ENCODE measurements at regions not wholly inside any gene's neighbourhood (a gene's known extent, or its start where the extent isn't known, plus 50 kb on each side); places are given as distances from the start of the nearest gene placed in this dataset.

- no peak overlapping the region for H3K27ac ChIP-seq
- no peak for DNase-seq
- no peaks in the 10 kb centered on the region for H3K27me3 ChIP-seq
- no peaks in the 10 kb centered on the region for H3K36me3 ChIP-seq
- no peak overlapping the region for H3K4me3 ChIP-seq
- no peaks in the 10 kb centered on the region for H3K4me1 ChIP-seq
- TF ChIP-seq, protein P1, sequence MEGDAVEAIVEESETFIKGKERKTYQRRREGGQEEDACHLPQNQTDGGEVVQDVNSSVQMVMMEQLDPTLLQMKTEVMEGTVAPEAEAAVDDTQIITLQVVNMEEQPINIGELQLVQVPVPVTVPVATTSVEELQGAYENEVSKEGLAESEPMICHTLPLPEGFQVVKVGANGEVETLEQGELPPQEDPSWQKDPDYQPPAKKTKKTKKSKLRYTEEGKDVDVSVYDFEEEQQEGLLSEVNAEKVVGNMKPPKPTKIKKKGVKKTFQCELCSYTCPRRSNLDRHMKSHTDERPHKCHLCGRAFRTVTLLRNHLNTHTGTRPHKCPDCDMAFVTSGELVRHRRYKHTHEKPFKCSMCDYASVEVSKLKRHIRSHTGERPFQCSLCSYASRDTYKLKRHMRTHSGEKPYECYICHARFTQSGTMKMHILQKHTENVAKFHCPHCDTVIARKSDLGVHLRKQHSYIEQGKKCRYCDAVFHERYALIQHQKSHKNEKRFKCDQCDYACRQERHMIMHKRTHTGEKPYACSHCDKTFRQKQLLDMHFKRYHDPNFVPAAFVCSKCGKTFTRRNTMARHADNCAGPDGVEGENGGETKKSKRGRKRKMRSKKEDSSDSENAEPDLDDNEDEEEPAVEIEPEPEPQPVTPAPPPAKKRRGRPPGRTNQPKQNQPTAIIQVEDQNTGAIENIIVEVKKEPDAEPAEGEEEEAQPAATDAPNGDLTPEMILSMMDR (IDR thresholded peaks at IDR 0.05): no peak
- no peak for TF ChIP-seq POLR2A (IDR thresholded peaks at IDR 0.05)
- intact Hi-C loops (cut with DNase I; ENCODE audit: low total_unique reads): no loop called here
- H3K9me3 ChIP-seq: no peaks in the 10 kb centered on the region
Observed at GRCh38 chr17:77749989-77750388, 208.5 kb upstream of the TNRC6C start.

- TF ChIP-seq, protein P1 (IDR thresholded peaks at IDR 0.05): no peak
Observed at GRCh38 chr17:77750427-77751043, 208.0 kb upstream of the TNRC6C start.

GRCh38 chr17:77753246-77753645 is 205.3 kb upstream of the TNRC6C start:
- no peak for DNase-seq
- intact Hi-C loops (cut with DNase I; ENCODE audit: low total_unique reads): no loop called here

More at GRCh38 chr17:77750427-77751043, 208.0 kb upstream of the TNRC6C start:
- intact Hi-C loops (cut with DNase I; ENCODE audit: low total_unique reads): no loop called here
- Histone ChIP-seq H3K9me3 (no peaks in the 10 kb centered on the region), H3K4me3 (no peak overlapping the region), H3K27me3 (no peaks in the 10 kb centered on the region), H3K4me1 (no peaks in the 10 kb centered on the region), H3K27ac (no peak overlapping the region), H3K36me3 (no peaks in the 10 kb centered on the region)
- no peak for DNase-seq

GRCh38 chr17:77753691-77754245 is 204.7 kb upstream of the TNRC6C start:
- Histone ChIP-seq H3K36me3 (no peaks in the 10 kb centered on the region), H3K4me1 (peaks cover 0 to 5% of the 10 kb centered on the region in 2 donors), H3K9me3 (no peaks in the 10 kb centered on the region), H3K27ac (no peak overlapping the region), H3K27me3 (no peaks in the 10 kb centered on the region), H3K4me3 (no peak overlapping the region)
- DNase-seq: no peak
- TF ChIP-seq, protein P1 (IDR thresholded peaks at IDR 0.05): no peak
- no peak for TF ChIP-seq POLR2A (IDR thresholded peaks at IDR 0.05)
- intact Hi-C loops (cut with DNase I; ENCODE audit: low total_unique reads): no loop called here

More at GRCh38 chr17:77753246-77753645, 205.3 kb upstream of the TNRC6C start:
- no peak for TF ChIP-seq POLR2A (IDR thresholded peaks at IDR 0.05)
- TF ChIP-seq, protein P1 (IDR thresholded peaks at IDR 0.05): no peak
- Histone ChIP-seq H3K27ac (no peak overlapping the region), H3K27me3 (no peaks in the 10 kb centered on the region), H3K4me1 (peaks cover 0 to 5% of the 10 kb centered on the region in 2 donors), H3K36me3 (no peaks in the 10 kb centered on the region), H3K9me3 (no peaks in the 10 kb centered on the region), H3K4me3 (no peak overlapping the region)

DNA sequence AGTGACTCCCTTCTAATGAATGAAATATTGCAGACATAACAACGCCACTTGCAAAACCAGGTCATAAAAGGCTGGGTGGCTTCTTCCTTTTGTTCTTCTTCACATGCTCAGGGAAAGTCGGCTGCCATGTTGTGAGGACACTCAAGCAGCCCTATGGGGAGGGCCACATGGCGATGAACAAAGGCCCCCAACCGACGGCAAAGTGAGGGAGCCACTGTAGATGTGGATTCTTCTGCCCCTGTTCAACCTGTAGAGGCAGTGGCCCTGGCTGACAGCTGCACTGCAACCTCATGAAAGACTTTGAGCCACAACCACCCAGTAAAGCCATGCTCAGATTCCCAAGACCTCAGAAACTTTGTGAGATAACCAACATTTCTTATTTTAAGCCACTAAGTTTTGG is 203.5 kb upstream of the TNRC6C start:
- Histone ChIP-seq H3K4me3 (no peak overlapping the region), H3K36me3 (no peaks in the 10 kb centered on the region), H3K9me3 (no peaks in the 10 kb centered on the region), H3K27ac (no peak overlapping the region), H3K27me3 (no peaks in the 10 kb centered on the region), H3K4me1 (peaks cover 0 to 5% of the 10 kb centered on the region in 2 donors)
- intact Hi-C loops (cut with DNase I; ENCODE audit: low total_unique reads): no loop called here
- no peak for TF ChIP-seq POLR2A (IDR thresholded peaks at IDR 0.05)
- TF ChIP-seq, protein P1 (IDR thresholded peaks at IDR 0.05): no peak
- DNase-seq: no peak
